NCI-H2029 treated with DMSO at 0.1 percent for 48 hours (cell line): ENCODE measurements at regions not wholly inside any gene's neighbourhood (a gene's known extent, or its start where the extent isn't known, plus 50 kb on each side); places are given as distances from the start of the nearest gene placed in this dataset.

Source experiments
- DNase-seq: peaks from one replicate; lab custom pipeline; 2025; lab: John Stamatoyannopoulos, UW

DNA sequence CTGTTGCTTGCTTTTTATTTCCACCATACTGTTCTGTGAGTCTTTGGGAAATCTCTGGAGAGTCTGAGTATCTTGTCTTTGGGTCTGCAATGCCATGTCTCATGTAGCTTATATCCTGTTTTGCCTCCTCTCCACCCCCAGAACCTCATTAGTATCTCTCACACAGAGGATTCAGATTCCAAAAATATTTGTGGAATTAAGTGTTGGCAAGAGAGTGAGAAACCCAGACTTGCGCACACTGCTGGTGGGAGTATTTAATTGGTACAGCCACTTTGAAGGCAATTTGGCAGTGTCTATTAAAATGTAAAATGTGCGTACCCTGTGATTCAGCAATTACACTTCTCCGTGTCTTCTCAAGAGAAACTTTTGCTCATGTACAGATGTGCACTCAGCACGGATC, 68.6 kb downstream of the ZNF621 start:
- DNase-seq = no peak

GRCh38 chr3:40597441-40597840, 72.7 kb downstream of the ZNF621 start:
- no peak for DNase-seq

DNA sequence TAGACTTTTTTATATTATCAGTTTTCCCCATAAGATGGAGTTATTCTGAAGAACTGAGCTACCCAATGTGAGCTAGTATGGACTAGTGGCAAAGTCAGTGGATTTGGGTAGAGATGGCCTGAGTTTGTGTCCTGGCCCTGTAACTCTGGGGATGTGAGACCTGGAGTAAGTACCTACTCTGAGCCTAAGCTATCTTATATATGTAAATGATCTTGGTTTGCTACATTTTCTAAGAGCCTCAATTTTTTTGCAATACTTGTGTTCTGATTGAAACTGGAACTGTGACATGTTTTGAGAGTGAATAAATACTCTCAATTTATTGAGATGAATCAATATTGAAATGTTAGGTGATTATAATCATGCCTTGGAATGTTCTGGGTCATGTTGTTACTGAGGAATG, 73.6 kb downstream of the ZNF621 start:
- DNase-seq = no peak

GRCh38 chr3:40598962-40599361, 74.2 kb downstream of the ZNF621 start:
- DNase-seq = no peak

DNA sequence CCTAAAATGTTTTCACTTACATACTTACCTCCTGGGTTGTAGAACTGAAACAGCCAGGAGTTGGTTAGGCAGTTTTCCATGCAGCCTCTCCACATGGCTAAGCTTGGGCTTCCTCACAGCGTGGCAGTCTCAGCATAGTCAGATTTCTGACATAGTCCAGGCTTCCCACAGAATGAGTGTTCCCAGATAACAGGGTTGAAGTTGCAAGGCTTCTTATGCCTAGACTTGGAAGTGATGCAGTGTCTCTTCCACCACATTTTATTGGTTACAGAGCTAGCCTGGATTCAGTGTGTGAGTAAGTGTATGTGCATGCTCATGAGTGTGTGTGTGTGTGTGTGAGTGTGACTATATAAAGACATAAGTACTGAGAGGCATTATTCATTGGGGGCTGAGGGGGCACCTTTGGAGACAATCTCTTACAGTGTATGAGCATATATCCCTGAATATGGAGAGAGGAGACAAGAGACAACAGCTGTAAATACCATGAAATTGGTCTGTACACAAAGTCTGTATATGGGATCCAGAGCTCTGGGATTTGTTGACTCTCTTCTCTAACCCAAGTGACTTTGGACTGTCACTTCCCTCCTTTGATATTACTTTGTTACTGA, 78.1 kb downstream of the ZNF621 start:
- DNase-seq = no peak

GRCh38 chr3:40605960-40606359, 81.2 kb downstream of the ZNF621 start:
- DNase-seq = no peak

GRCh38 chr3:40608091-40608490, 83.3 kb downstream of the ZNF621 start:
- no peak for DNase-seq

DNA sequence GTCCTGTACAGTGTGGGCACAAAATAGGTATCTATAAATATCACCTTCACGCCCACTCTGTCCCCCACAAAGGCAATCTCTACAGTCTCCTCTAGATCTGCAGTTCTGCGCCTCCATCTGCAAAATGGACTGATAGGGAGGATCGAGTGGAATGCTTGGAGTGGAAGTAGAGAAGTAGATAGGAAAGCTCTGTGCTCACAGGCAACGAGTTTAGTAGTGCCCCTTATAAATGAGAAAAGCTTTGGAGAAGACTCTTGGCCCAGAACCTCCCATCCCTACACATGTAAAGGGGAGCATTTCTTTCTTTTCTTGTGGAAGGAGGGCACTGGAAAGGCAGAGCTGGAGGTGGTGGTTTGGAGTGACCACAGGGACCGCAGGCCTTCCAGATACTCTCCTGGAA, 88.5 kb downstream of the ZNF621 start:
- DNase-seq = no peak

DNA sequence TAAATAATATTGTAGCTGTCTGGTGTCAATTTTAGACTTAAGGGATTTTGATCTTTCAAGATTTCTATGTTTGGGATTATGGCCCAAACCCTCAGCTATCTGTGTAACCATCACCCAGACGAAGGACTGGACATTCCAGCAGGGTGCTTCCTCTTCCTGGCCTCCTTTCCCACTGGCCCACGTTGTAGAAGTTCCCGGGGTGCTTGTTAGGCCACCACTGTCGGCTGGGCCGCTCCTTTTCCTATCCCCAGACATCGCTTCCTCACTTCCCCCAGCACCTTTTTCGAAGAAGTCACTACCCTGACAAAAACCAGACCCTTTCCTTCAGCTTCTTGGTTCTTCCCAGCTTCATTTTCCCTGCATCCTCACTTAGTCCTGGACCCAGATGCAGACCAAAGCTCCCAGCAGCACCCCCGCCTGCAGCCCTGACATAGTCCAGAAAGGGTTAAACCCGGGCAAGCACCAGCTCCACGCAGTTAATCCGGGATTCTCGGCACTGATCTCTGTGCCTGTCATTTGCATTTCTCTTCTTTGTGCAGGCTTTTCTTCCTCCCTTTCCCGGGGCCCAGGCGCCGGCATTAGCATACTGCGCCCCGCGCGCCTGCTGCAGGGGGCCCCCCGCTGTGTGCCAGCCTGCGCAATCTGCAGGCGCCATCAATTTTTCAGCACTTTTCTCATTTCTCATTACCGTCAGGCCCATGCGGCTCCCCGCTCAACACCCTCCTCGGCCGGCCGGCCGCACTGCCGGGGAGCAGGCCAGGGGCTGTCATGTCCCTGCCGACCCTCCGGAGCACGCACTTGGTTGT, 90.6 kb downstream of the ZNF621 start:
- no peak for DNase-seq

DNA sequence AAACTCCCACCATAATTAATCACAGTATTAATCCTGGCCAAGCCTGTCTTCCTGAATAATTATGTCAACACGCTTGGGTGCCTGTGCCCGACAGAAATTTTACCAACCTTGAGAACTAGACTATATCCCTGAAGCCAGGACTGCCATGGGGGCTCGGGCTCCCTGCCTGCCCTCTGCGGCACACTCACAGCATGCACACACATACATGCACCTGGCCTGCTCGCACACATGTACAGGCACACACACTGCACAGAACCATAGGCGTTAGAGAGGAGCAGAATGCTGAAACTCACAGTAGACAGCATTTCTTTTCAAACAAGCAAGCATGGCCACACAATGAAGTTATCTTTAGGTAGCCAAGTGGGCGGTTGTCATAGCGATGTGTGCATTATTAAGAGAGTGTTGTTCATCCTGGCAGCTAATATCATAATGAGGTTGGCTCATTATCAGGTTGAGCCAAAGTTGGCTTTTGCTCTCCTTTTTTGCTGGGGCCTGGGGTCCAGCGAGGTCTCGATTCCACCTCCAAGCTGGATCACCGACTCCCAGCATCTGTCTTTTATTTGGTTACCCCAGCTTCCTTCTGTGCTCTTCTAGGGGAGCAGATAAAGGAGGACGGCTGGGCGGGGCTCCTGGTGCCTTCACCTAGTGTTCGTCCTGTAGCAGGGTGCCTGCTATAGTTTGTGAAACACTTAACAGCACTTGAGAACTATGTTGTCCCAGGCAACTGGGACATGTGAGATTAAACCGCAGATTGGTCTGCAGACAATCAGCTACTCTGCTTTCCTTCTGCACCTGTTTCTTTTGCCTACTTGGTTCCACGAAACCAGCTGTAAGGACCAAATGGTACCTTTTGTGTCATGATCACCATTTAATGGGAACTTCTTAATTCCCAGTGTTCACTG, 91.4 kb downstream of the ZNF621 start:
- DNase-seq = no peak

DNA sequence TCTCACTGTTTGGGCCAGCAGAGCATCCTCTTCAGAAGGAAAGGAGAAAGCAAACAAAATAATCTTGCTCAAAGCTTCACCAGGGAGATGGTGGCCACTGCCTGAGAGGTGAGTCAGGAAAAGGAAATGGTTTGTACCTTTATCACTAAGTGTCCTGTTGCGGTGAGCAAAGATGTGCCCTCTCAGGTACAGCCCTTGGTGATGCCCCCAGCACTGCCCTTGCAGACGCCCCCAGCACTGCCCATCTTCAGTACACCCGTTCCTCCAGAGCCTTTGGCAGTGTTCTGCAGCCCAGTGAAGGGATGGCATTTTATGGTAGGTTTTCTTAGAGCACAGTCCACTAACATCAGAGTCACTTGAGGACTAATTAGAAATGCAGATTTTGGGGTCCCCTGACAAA, 92.3 kb downstream of the ZNF621 start:
- no peak for DNase-seq

DNA sequence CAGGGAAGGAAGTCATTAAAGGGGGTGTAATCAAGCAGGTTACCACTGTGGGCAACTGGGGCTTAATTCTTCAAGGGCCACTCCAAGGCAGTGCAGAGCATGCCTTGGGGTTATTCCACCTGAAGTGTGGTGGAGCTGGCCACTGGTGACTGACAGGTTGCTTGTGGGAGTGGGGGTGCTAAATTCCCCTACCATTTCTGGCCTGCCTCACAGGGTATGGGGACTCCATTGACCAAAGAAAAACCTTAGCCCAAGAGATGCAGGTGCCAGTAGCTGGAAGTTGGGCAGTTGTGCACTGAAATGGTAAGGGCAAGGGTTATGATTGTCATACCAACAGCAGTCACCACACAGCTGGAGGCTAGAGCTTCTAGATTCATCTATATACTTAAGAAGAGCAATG, 93.4 kb downstream of the ZNF621 start:
- no peak for DNase-seq

DNA sequence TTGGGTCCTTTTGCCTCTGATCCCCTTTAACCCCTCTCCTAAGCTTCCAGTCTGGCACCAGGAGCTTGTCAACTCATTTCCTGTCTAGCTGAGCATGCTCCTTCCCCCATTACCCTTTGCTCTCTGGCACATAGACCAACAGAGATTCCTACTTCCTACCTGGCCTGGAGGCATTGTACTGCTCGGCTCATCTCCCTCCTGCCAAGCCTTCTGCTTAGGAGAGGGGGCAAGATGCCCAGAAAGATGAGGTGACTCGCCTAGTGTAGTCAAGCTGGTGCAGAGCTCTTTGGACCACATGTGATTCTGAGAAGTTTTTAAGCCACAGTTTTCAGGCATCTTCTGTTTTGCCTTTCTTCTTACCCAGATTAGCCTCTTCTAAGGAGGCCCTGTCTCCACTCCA, 95.4 kb downstream of the ZNF621 start:
- no peak for DNase-seq

DNA sequence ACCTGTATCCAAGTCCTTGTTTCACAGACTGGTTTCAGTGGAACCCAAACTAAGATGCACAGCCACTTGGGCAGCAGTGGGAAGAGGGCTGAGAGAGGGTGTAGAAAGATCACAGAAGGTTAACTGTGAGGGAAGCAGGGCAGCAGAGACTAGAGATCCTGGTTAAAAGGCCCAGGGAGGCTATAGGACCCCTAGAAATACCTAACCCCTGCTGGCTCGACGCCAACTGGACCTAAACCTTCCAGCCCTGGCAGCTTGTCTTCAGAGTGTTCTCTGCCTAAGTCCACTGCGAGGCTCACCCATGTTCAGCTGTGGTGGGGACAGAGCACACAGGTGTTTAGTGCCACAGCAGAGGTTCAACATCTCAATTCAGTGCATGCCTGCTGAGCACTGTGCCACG, 96.5 kb downstream of the ZNF621 start:
- DNase-seq = no peak

DNA sequence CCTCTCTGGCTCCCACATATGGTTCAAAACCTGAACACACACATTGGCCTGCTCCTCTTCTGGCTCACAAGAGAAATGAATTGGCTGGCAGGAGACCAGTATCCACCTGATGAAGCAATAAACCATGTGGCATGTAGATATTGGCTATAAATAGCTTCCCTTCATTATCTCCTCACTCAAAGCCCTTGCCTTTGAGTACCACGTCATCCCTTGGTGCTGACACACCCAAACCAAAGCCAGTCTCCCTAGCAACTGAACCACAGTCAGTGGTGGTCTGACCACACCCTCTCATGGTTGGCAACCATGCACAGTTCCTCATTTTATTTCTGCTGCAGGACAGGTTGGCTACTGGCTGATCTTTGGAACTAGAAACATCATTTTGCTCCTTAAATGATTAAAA, 98.8 kb downstream of the ZNF621 start:
- DNase-seq = no peak

DNA sequence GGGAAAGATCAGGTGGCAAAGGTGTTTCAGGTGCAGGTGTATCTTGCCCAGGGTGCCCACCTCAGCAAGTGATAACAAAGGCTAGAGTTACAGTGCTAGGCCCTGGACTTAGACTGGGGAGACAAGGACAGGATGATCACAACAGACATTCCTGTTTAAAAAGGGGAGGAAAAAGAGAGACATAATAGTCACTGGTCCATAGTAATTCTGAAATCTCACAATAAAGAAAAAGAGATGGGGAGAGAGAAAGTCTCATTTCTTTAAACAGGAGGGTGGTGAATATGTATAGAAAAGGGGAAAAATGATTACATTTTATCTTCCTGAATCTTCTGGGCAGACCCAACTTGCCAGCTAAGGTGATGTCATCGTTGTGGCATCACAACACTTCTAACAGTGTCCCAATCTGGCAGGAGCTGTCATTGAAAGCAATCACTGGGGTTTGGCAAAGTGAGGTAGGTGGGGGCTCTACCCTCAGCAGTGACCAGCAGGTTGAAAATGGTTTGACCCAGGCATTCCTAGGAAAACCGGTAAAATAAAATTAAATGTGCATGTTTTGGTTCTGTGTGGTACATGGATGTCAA, 99.5 kb downstream of the ZNF621 start:
- DNase-seq = no peak

DNA sequence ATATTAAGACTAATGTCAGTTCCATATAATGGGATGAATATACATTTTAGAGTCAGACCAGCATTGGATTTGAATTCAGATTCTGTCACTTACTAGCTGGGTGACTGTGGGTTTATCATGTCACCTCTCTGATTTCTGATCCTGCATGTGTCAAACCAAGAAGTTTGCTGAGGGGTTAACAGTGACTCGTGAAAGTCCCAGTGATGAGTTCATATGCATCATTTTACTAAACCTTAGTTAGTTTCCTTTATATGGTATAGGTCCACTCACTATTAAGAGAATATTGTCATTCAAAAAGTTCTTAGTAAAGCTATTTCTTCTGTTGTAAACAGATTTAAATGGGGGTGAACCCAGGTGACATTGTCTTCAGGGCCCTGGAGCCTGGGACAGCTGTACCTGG, 102.3 kb downstream of the ZNF621 start:
- DNase-seq = no peak

- no peak for DNase-seq
Measured at GRCh38 chr3:40628984-40629383, 104.2 kb downstream of the ZNF621 start.

- DNase-seq = no peak
Measured at GRCh38 chr3:40631341-40631995, 106.7 kb downstream of the ZNF621 start.

GRCh38 chr3:40637906-40638305, 113.1 kb downstream of the ZNF621 start:
- no peak for DNase-seq

DNA sequence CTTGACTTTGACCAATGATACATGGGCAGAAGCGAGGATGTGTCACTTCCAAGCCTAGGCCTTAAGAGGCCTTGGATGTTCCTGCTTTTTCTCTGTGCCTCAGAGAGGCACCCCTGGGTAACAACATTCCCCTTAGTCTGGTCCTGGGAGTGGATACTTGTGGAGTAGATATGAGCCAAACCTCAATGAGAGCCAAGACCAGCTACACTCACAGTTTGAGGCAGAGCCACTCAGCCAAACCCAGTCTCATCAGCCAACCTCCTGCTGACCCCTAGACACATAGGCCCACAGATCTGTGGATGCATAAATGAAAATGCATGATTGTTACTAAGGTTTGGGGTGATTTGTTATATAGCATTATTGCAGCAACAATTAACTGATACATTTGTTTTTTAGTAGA, 114.2 kb downstream of the ZNF621 start:
- DNase-seq = no peak

DNA sequence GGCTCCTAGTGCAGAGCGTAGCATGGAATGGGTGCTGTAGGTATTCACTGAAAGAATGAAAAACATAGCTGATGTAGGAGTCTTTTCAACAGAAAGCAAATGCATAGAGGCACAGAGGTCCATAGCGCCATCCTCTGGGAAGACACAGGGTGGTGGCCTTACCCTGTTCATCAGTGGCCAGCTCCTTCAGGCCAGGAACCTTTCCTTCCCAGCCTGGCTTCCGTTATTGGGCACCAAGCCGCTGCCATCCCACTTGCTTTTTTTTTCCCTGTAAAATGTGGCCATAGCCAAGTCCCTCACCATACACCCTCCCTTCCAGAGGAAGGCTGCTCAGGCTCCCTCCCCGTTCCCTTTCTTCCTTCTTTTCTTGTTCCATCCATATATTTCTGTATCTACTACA, 118.1 kb downstream of the ZNF621 start:
- DNase-seq = no peak
